Occipital lobe (tissue), 1 donor: ENCODE measurements at regions not wholly inside any gene's neighbourhood (a gene's known extent, or its start where the extent isn't known, plus 50 kb on each side); places are given as distances from the start of the nearest gene placed in this dataset.
"Not testable (repeated sequence)": the region's sequence is repeated elsewhere in the genome, so short reads cannot be mapped to it uniquely, and the experiment has no call there.

Experiments used
- DNase-seq: peaks from one replicate; lab custom pipeline; 2025; lab: John Stamatoyannopoulos, UW

- DNase-seq, result no peak
These were observed 102.2 kb upstream of the CDC14C start for GRCh38 chr7:48822138-48822537.

- peak; percentile 59 for DNase-seq
These were observed 92.0 kb upstream of the CDC14C start for GRCh38 chr7:48832303-48832845.

DNA sequence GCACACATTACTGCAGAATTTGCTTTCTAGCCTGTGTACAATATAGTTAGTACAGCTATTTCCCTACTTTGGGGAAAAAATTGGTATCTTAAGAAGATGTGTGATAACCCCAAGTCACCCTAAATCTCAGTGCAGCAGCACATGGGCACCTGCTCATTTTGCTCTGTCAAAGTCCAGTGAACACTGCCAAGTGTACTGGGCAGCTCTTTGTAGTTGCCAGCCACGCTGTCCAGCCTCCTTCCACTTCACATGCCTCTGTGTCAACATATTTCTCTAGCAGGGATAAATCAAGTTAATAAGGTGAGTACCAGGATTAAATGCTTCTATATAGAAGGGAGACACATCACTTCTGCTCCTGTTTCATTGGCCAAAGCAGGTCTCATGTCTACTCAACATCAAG is 87.1 kb upstream of the CDC14C start:
- DNase-seq, result no peak

DNA sequence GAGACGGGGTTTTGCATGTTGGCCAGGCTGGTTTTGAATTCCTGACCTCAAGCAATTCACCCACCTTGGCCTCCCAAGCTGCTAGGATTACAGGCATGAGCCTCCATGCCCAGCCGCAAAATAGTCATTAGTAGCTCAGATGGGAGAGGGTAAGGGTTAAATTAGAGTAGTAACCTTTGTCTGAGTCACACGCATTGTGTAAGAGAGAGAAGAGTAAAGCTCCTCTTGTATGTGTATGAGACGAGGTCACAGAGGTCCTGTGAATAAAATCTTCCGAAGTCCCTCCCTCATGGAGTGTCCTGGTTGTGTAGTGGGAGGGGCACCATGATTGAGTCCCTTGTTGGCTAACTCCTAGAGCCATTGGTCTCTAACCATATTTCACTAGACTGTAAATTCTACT is 85.2 kb upstream of the CDC14C start:
- DNase-seq, result no peak

DNA sequence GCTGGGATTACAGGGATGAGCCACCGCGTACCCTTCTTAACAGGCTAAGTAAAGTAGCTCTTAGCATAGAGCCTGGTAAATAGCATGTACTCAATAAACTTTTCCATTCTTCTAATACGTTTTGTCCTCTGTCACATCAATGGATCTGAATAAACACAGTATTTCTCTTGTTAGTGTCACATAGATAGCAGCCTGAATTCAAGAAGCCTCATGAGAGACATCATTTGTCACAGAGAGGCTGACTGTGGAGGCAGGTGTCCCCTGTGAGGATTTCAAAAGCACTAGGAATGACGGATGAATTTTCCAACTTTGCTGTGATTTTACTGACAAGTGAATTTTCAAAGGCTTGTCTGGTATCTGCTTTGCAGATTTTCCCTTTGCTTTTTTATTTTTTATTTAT is 82.6 kb upstream of the CDC14C start:
- no peak for DNase-seq

GRCh38 chr7:48847917-48848316 is 76.4 kb upstream of the CDC14C start:
- no peak for DNase-seq

DNA sequence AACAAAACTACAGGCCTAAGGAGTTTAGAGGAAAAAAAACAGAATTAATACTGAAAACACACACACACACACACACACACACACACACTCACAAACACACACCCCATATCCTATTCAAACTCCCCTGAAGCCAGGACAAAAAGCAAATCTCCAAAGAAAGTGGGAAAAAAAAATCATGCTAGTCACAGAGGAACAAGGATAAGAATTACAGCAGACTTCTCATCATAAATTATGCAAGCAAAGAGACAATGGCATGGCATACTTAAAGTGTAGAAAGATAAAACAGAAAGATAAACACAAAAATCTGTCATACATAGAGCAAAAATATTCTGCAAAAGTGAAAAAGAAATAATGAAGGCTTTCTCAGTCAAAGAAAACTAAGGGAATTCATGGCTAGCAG is 63.9 kb upstream of the CDC14C start:
- not testable (repeated sequence) for DNase-seq

- DNase-seq, result no peak
These were observed 55.4 kb upstream of the CDC14C start for GRCh38 chr7:48868916-48869315.

GRCh38 chr7:48872548-48872947 is 51.8 kb upstream of the CDC14C start:
- DNase-seq, result no peak
